GF-D8 (cell line): ENCODE measurements at regions not wholly inside any gene's neighbourhood (a gene's known extent, or its start where the extent isn't known, plus 50 kb on each side); places are given as distances from the start of the nearest gene placed in this dataset.

Experiments used
- DNase-seq: peaks from one replicate; lab custom pipeline; 2025; lab: John Stamatoyannopoulos, UW

GRCh38 chr6:9481292-9482029 is 933.4 kb downstream of the TFAP2A start:
- DNase-seq = no peak

DNA sequence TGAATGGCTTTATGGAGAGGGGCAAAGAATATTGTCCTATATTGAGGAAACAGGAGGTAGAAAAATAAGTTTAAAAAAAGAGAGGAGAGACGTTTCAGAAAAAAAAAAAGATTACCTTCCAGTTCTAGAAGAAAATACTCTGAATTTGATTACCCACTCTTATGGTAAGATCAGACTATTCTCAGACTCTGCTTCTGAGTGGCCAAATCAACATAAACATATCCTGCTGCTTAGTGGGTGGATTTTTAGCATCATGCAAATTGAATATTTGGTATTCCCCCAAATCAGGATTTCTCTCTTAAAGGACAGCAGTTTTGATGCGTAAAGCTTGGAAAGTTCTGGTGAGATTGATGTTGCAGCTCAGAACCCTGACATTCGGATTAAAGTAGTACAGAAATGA is 946.6 kb downstream of the TFAP2A start:
- no peak for DNase-seq

DNA sequence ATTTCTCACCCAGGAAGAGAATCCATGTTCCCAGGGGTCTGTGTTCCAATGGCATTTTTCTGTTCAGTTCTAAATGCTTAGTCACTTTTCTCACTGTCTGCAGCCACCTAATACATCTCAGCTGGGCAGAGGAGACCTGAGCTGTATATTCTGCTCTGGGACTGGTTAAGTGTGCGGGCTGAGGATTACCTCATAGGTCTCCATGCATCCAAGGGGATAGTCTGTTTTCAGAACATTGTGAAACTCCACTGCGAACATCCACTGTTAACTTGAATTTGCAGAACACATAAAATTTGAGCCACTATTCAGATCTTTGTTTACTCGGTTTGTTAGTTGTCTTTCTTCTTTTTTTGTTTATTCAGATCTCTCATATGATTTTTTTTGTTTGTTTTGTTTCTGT is 947.1 kb downstream of the TFAP2A start:
- DNase-seq = no peak

DNA sequence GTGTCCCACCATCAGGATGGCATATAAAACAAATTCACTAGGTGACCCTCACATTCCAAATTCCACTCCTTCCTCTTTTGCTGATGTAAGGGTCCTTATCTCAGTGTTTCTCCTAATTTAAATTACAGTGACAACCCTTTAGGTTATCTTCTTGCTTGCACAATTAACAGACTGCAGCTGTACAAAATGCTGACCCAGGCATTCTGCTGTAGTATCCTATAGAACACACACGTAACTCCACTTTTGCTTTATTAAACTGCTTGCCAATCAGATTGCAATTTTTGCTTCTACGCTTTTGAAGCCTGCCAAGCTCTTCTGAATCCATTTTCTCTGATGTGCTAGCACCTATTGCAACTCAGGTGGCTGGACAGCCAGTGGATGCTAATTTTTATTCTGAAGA is 950.3 kb downstream of the TFAP2A start:
- no peak for DNase-seq

DNA sequence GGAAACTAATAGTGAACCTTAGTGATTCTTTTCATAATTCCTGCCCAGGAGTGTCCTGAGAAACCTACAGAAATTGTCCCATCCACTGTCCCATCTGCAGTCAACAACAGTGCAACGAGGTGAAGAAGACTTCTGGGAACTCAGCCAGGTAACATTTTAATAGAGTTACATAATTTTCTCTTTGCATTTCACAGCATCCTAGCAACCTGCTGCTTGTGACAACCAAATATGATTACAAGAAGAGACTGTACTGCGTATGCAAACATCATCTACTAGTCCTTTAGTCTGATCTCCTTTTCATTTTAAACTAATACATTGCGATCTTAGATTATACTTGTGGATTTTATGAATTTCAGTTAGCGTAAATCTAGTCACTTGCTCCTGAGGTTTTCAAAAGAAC is 951.6 kb downstream of the TFAP2A start:
- DNase-seq = no peak

- DNase-seq = no peak
Measured at GRCh38 chr6:9461188-9461587, 953.7 kb downstream of the TFAP2A start.

DNA sequence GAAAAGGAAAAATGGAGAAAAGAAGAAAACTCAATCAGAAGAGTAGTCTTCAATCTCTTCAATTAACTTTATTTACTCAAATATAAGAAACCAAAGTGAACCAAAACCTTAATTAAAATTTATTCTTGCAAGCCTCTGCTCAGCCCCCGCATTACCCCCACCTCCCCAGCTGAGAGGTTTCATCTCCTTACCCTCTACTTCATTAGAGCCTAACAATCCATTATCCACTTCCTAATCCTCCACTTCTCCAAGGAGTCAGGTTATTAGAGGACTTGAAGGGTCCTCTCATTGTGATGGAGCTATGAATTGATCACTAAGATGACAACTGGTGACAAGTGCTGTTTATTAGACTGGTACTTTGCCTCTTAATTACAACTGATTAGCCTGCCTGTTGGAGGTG is 956.5 kb downstream of the TFAP2A start:
- no peak for DNase-seq

- DNase-seq = no peak
Measured at GRCh38 chr6:9455864-9456658, 958.8 kb downstream of the TFAP2A start.

DNA sequence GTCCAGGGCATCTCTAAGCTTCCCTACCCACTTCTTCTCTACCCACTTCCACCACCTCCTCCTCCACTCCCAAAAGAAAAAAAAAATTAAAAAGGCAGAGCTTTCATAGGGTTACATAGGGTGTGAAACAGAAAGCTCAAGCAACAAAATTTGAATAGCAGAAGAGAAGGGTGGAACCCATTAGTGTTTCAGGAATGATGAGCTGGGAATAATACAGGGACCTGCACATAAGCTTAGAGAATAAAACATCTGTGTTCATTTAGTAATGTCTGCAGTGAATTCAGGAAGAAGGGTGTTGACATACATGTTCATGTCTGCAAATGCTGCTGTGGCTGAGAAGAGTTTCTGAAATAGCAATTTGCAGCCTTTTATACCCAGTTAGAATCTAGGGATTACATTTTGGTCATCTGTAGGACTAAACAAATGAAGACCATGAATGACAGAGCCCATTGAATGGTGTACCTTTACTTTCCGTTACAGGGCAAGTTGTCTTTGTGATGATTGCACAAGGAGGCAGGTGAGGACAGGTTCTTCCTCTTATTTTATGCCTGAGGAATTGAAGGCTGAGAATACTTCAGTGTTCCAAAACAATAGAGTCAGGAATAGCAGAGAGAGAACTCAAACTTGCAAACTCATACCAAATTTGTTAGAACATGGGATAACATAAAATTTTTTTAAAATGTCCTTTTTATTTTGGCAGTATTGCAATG is 975.1 kb downstream of the TFAP2A start:
- no peak for DNase-seq

GRCh38 chr6:9437836-9438235 is 977.0 kb downstream of the TFAP2A start:
- no peak for DNase-seq

DNA sequence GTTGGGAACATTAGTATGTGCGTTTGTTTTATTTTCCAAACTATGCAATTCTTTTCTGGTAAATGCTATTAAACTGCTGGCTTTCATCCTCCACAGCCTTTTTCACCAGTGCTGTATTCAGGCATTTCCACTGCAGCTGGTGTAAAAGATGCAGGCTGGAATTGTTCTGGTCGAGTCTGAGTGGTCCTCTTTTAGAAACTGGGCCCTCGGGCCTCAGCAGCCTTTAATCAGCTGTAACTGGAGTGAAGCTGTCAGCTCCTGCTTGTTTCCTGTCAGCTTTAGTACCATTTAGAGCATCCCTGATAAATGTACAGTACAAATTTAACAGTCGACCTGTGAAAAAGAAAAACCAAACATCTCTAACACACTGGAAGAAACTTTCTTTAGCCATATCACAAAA is 979.6 kb downstream of the TFAP2A start:
- DNase-seq = no peak

- DNase-seq = no peak
Measured at GRCh38 chr6:9431945-9432344, 982.9 kb downstream of the TFAP2A start.

DNA sequence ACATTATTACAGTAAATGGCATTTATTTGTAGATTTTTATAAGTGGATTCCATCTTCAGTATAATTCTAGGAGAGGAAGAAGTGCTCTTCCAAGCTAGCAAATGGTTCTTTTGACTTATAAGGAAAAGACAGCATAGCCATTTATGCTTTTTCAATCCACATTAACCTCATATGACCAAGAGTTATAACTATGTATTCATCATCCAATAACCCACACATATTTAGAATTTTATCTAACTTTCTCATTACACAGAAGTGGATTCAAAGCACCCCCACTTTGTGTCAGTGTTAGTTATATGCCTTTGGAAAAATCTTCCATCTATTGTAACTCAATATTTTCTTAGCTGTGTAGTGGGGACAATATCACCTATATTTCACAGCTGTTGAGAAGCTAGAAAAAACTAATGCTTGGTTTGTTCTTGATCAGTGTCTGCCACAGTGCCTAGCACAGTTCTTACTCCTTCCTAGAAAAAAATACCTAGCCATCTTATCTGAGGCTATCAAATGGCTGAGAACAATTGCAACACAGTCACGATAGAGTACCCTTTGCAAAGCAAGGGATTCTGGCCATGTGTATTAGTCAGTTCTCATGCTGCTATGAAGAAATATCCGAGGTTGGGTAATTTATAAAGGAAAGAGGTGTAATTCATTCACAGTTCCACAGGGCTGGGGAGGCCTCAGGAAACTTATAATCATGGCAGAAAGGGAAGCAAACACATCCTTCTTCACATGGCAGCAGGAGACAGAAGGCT is 986.3 kb downstream of the TFAP2A start:
- DNase-seq = no peak

- DNase-seq = no peak
Measured at GRCh38 chr6:9422138-9422537, 986.8 kb upstream of the SLC35B3 start.

GRCh38 chr6:9420316-9421015 is 985.1 kb upstream of the SLC35B3 start:
- no peak for DNase-seq

GRCh38 chr6:9417400-9417799 is 982.1 kb upstream of the SLC35B3 start:
- DNase-seq = no peak

DNA sequence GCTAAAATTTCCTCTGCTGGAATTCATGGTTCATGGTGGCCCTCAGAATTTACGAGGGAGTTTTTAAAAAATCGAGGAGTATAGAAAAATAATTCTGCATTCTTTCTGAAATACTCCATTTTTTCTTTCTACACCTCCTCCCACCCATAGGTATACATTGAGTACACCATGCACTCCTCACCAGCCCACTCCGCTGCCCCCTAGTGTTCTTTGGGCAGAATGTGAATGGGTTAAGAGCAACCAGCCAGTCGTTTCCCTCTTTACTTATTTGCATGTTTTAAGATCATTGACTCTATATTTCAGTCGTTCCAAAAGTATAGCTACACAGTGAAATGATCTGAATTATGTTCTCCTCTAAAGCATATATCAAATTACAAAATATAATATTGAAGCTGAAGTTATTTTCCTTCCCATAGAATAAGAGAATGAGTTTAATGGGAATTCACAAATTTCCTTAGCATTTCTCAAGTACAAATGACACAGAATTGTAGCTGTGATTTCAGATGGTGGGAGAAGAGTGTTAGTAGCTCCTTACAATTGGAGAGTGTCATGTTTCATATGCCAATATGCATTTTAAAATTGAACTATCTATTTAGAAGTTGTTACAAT is 977.7 kb upstream of the SLC35B3 start:
- DNase-seq = no peak

DNA sequence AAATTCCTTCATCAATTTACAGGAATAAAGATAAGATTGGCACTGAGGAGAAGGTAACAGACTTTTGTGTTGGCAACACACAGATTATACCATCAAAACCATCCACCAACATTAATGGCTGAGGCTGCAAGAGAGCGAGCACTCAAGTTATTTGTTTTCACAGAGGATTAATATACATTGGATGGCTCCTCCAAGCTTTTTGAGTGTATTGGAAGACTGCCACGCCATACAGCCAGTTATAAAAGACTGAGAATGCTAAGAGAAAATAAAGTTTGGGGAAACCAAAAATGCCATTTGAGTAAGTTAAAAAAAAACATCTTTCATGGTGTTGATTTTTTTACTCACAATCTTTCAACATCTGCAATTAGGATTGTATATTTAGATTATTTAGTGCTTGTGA is 973.8 kb upstream of the SLC35B3 start:
- DNase-seq = no peak

DNA sequence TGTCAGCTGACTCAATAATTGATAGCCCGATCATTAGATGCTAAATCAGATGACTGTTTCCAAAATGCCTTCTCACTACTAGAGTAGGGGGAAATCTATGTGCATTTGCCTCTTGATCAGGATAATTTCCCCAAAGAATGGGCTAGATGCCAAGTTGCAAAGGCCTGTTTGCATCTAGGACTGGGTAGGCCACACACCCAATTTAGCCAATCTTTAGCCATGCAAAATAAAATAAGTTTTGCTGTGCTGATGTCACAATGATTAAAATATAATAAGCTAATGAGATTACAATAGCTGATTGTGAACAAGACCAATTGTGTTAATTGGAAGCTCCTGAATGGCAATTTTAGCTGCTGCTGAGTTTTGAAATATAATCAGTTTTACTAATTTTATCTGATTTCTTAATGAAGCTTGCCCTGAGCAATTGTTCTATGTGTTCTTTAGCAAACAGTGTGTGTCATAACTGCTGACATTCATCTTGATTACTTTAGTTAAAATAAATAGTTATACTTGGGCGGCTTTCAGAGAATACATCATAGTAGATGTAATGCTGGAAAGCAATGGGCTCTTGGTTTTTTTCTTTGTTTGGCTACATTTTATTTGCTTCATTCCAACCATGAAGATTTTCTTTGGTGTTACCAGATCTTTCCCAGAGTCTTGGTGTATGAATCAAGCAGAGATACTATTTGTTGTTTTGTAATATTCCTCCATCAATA is 973.2 kb upstream of the SLC35B3 start:
- DNase-seq = no peak

DNA sequence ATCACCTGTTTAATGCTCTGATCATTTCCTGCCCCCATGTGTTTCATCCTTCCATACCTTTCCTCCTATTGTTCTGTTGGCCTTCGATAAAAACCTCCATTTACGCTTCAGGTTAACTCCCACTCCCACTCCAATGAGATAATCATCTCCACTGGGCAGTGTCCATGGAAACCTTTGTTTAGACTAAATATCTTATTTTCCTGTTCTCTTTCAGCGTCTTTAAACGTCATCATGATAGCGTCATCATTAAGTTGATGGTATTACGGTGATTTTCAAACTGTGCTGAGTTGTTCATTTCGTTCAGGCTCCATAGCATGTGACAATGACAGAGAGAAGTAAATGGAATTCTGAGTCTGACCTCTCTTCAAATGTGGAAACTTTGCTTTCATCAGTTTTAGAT is 970.5 kb upstream of the SLC35B3 start:
- DNase-seq = no peak

- DNase-seq = no peak
Measured at GRCh38 chr6:9405369-9405768, 970.0 kb upstream of the SLC35B3 start.
